Activated naive CD4-positive, alpha-beta T cell treated with Interleukin-2 at 50 U/mL for 16 hours (primary cell): ENCODE measurements at regions not wholly inside any gene's neighbourhood (a gene's known extent, or its start where the extent isn't known, plus 50 kb on each side); places are given as distances from the start of the nearest gene placed in this dataset.

ENCODE experiments used
- DNase-seq: peaks from one replicate; pipeline ENCODE4 v3.0.0-alpha.2; 2020

DNA sequence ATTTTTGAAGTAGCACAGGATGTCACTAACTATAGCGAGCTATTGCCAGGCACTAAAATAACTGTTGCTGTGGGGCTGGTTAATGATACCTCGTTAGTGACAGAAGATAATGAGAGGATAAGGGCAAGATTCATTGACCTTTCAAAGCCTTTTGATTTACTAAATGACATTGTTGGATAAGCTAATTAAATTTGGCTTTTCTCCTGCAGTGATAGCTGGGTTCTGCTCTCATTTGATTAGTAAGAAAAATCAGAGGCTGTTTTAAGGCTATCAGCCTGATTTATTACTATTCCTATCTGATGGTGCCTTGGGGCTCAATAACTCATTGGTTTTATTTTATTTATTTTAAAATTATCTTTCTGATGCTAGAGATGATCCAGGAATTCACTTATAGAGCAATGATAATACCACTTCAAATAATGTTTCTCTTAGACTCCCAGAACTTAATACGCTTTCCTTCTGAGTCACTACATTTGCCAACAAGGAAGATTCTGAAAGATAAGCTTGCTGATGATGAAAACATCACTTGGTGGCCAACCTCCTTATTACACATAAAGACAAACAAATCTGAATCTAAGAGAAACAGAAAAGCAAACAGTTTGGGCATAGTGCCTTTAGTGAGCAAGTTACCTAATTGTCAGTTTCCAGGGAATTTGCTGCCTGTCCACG is 501.3 kb upstream of the ARGLU1 start:
- DNase-seq = no peak

DNA sequence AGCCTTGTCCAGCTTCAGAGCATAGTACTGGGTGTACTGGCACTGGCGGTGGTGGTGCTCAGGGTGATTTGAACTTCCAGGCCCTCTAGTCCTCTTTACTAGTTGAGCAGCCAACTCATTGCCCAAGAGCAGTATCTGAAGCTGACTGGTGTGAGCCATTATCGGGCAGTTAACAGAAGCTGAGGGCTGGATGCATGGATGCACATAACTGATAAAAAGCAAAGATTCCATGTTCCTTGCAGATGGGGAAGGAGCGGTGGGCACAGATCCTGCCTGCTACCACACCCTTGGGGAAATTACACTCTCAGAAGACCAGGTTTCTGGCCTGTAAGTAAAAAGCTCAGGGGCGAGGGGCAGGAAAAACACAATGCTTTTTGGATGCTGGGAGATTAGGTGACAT is 499.4 kb upstream of the ARGLU1 start:
- DNase-seq = no peak

DNA sequence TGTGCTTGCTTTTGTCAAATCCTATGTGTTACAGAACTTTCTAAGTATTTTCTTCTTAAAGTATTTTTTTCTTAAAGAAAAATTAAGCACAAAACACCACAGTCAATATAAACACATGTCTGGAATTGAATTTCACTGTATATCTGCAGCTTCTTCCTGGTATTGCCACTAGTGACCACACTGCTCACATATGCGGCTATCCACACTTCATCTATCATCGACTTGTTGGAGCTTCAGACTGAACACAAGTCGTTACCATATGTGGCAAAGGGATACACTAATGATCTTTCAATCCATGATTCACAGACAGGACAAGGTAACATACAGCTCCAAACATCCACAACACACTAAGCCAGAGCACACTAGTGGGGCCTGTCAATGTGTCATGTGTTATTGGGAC is 498.4 kb upstream of the ARGLU1 start:
- no peak for DNase-seq

GRCh38 chr13:107065036-107065435 is 497.1 kb upstream of the ARGLU1 start:
- DNase-seq = no peak

GRCh38 chr13:107057028-107057631 is 489.2 kb upstream of the ARGLU1 start:
- no peak for DNase-seq

DNA sequence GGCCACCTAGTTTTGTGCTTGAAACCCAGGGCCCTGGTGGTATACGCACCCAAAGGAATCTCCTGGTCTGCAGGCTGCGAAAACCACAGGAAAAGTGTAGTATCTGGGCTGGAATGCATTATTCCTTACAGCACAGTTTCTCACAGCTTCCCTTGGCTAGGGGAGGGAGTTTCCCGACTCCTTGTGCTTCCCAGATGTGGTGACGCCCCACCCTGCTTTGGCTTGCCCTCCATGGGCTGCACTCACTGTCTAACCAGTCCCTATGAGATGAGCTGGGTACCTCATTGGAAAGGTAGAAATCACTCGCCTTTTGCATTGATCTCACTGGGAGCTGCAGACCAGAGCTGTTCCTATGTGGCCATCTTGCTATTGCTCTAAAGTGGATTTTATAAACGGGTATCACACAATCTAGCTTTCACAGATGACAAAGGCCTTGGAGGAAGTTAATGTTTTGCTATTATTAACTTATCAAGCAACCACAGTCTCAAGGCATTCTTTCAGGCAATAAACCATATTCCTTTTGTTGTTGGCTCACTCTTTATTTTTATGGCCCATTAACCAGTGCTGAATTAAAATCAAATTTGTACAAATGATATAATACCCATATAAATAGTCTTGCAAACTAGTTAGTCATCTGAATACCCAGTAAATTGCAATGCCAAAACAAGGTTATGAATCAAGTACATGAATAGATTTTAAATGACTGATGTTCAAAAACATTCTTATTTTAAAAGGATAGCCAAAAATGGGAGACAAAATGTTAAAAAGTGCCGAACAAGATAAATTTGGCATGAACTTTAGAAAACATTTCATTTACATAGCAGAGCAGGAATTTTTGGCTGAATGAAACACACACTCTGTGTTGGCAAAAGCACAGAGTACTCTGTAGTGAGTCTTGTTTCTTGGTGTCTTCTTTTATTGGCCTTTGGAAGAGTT is 475.4 kb upstream of the ARGLU1 start:
- DNase-seq = no peak

DNA sequence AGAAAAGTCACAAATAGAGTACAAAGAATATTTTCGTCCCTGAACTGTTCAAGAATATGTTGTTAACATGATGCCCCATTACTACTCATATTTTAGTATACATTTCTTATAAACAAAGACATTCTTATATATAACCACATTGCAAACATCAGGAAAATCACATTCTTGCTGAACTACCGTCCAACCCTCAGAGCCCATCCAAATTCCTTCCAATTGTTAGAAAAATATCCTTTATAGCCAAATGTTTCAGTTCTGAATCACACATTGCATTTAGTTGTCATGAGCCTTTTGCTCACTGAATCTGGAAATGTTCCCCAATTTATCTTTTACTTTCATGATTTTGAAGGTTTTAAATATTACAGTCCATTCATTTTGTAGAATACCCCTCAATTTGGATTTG is 467.8 kb upstream of the ARGLU1 start:
- DNase-seq = no peak

DNA sequence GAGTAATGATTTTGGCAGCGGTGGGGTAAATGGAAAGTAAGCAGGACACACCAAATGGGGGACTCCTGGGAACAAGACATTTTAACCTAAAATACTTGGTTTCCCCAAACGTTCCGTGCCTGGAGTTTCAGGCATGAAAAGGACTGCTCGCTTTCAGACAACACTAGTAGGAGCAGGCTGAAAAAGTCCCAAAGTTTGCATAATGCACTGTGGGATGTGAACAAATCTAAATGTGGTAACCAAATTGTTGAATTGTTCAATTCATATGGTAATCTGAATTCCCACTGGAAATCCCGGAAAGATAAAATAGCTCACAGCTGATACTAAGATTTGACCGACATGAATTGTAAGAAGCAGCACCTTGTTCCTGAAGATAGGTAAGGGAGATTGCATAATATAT is 467.2 kb upstream of the ARGLU1 start:
- no peak for DNase-seq

DNA sequence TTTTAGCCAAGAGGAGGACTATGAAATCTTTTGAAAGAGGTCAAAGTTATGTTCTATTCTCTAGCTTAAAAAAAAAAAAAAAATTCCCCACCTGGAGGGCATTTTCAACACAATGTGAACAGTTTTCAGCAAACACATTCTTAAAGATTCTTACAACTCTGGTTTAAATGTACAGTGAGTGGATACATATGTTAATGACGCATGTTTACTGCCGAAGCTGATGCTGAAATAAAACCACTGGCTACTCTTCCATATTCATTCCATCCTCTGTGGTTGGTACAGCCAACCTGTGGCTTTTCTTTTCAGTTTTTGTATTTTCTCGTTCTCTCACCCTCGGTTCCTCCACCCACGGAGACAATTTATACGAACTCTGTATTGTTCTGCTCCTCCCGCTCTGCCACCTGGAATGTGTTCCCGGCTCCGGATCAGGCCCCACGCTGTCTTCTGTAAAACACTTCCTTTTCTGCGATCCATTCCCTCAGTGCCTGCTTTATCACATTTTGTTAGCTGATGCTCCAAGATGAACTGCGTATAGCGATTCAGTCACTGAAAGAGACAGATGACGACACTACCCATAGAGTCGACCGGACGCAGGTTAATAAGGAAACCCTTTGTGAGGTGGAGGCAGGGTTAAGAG is 466.4 kb upstream of the ARGLU1 start:
- DNase-seq = no peak

DNA sequence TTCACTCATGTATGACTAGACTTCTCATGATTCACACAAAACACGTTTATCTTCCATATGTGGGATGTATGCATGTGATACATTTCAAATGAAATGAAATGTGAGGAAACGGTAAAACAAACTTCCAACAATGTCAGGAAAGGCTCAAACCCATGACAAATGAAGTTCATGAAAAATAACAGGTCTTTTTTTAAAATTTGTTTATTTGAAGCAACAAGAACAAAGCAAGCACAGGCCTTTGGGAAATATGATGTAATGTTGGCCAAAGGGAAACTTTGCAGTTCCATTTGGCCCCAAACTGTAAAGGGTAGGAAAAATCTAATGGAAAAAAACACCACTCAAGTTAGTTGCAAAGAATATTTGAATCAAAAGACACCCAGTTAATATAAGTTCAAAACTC is 463.8 kb upstream of the ARGLU1 start:
- DNase-seq = no peak

- no peak for DNase-seq
These were observed 460.8 kb upstream of the ARGLU1 start for GRCh38 chr13:107028751-107029150.

GRCh38 chr13:107025991-107026390 is 458.1 kb upstream of the ARGLU1 start:
- no peak for DNase-seq

- no peak for DNase-seq
These were observed 455.4 kb upstream of the ARGLU1 start for GRCh38 chr13:107023335-107023734.

GRCh38 chr13:107020393-107020792 is 452.5 kb upstream of the ARGLU1 start:
- DNase-seq = no peak

DNA sequence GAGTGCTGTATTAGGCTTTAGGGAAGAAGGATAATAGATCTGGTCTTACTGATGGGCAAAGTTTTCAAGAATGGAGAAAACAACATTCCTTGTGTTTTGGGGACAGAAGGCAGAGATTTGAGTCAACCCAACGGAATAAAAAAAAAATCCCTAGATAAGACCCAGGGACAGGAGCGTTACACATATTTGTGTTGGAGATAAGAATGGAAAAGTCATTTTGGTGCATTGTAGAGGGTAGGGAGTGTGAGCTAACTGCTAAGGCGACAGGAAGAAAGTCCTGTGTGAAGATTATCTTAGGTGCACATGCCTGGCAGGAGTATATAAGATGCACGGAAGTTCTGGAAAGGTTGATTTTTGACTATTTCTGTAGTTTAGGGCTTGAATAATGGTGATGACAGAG is 450.3 kb upstream of the ARGLU1 start:
- no peak for DNase-seq

DNA sequence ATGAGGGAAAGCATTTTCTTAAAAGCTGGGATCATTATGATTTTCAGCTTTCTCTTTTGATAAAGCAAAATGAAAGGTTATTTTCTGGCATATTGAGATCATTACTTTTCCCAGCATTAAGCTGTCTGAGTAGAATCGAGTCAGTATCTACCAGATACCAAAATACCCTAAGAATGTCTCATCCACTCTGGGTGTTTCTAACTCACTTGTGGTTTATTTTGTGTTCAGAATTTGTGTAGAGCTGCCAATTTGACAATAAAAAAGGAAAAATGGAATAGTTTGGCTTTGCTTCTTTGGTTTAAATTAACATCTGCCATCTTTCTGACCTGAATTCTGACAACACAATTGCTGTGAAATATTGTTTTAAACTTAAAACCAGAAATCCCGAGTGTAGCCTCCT is 438.7 kb upstream of the ARGLU1 start:
- DNase-seq = no peak

GRCh38 chr13:107005577-107005976 is 437.6 kb upstream of the ARGLU1 start:
- no peak for DNase-seq

DNA sequence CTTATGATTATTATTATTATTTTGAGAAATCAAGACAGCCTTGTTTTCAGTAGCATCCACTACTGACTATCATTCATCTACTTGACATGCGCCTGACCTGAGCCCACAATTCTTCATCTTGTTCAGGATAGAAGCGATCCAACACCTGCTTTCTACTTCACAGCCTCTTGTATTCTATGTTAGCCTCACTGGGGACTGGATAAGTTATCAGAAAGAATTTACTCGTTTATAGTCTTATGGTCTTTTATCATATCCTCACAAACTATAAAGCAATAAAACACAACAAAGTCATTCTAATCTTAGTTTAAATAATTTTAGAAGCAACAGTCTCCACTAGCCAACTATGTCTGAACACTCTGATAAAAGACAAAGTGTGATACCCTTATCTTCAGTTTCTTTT is 436.0 kb upstream of the ARGLU1 start:
- DNase-seq = no peak

GRCh38 chr13:106998664-106999063 is 430.7 kb upstream of the ARGLU1 start:
- DNase-seq = no peak

- no peak for DNase-seq
These were observed 429.8 kb upstream of the ARGLU1 start for GRCh38 chr13:106997696-106998095.

- DNase-seq = no peak
These were observed 429.1 kb upstream of the ARGLU1 start for GRCh38 chr13:106996867-106997618.

DNA sequence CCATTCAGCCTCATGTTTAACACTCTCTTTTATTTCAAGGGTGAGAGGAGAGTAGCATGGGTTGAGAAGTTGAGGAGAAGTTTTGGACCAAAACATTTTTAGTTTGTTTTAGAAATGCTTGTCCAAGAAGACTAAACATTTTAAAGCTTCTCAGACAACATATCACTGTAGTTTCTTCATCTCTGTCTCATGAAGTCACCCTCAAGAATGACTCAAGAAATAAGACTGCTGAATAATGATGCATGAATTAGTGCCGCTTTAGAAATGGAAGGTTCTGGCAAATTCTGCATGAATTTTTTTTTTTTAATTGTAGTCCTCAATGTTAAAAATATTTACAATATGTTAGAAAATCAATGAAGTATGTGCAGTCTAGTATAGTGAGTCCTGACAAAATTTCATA is 422.7 kb upstream of the ARGLU1 start:
- DNase-seq = no peak

DNA sequence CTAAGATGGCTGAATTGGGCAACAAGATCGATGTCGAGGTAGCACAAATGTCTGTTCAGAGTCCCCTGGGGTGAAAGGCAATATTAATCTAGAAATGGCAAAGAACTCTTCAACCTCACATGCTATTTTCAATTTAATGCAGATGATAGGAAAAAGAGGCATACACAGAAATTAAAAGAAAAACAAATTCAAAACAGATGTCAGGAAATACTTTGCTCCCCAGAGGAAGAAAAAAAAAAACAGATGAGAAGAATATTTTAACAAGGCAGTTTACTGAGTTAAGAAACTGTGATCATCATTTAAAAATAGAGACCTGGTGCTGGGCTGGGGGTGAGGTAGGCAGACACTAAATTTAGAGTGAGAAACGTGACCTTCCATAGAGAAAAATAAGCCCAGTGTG is 421.9 kb upstream of the ARGLU1 start:
- no peak for DNase-seq
